Medulla oblongata (tissue), 1 donor: ENCODE measurements at regions not wholly inside any gene's neighbourhood (a gene's known extent, or its start where the extent isn't known, plus 50 kb on each side); places are given as distances from the start of the nearest gene placed in this dataset.

Experiments used
- DNase-seq: peaks from one replicate; pipeline ENCODE4 v3.0.0-alpha.2; 2015; ENCODE audit errors: extremely low spot score

GRCh38 chr5:52674815-52675545, 112.7 kb upstream of the ITGA1 start:
- DNase-seq, result no peak

DNA sequence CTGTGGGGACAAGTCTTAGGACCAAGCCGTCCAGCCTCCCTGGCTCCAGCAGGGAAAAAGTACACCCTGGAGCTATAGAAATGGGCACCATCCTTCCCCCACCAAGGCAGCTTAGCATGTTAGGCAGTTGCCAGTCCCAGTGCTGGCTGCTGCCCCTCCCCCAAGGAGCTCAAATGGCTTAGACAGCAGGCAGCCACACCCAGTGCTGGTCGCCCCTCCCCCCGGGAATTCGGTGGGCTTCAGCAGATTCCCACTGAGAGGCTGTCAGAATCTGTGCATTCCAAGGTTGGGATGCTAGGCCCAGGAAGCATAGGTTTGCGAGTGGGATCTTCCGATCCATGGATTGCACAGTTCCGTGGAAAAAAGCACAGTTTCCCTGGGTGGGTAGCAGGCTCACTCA, 105.2 kb upstream of the ITGA1 start:
- no peak for DNase-seq

DNA sequence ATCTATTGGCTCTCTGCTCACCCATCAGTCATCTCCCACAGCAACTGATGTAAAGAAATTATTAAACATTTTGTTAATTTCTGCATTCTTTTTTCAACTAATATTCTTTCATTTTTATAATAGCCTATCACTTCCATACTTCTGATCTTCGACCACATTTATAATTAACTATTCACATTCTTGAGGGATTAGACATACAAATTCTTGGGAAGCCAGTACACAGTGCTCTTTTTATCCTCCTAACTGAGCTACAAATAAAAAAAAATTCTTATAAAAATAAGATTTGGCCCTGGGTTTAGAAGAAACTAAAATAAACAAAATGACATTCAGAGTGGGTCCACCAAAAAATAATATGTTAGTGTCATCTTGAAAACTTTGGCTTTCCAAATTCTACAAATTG, 103.7 kb upstream of the ITGA1 start:
- no peak for DNase-seq

DNA sequence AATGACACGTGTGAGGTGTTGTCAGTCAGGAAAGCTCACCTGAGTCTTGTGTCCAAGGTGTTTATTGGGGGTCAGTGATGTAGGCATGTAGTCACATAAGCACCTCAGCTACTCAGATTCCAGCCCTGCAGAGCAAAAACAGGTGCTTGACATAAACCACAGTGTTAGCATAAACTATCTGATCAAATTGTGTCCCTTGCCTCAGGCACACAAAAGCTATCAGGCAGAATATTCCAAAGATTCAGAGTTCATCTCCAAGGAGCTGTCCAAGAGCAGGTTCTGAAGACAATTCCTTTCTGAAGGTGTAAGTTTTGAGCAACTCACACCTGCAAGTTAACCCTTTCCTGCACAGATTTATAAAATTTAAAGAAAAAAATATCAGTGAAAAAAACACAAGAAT, 102.2 kb upstream of the ITGA1 start:
- DNase-seq, result no peak

DNA sequence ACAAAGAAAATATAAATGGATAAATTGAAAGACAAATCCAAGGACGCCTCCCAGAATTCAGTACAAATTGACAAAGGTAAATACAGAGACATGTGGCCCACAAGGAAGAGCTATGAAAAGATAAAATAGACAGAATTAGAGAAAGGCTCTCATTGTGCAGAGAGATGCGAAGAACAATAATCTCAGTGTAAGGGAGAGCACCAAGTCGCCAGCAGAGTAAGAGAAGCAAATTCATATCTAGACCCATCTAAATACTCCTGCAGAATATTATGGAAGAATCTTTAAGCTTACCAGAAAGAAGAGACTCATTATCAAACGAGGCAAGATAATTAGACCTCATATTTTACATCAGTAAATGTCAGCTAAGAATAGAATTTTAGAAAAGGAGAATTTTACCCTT, 101.7 kb upstream of the ITGA1 start:
- no peak for DNase-seq

DNA sequence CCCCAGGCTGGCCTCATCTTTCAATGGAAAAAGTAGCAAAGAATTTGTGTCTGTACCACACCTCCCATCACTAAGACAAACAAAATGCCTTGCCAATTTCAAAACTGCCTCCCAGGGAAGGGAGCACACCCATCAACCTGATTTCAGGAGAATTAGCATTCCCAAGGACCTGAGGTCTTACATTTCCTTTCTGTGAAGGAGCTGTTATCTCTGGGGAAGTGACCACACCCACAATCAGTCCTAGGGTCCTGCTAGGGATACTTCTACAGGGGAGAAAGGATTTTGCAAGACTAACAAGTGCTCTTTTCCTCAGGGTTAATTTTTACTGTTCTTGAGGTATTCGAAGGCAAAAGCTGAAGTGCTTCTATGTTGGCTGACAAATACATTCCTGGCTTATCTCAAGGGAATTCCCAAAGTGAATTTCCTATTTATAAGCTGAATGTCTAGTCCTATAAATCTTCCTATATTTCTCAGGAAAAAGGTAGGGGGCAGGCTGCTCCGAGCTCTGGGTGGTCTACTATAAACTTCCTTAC, 97.4 kb upstream of the ITGA1 start:
- DNase-seq, result no peak

GRCh38 chr5:52692039-52692438, 95.7 kb upstream of the ITGA1 start:
- DNase-seq, result no peak

- DNase-seq, result no peak
Observed at GRCh38 chr5:52692606-52693005, 95.1 kb upstream of the ITGA1 start.

- DNase-seq, result peak; percentile 19
Observed at GRCh38 chr5:52693280-52693679, 94.4 kb upstream of the ITGA1 start.

DNA sequence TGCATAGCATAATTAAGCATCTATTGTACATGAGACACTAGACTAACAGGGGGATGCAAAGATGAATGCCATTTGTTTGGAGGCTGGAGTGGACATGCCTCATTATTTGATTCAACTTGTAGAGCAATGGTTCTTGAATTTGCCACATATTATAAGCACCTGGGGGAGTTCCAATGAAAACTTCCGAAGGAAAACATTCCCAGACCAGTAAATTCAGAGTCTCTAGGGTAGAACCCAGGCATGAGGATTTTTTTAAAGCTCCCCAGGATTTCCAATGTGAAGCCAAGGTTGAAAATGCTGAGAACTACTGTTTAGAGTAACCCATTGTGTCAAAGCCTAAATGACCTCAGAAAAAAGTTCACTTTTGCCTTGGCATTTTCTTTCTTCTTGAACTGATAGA, 93.9 kb upstream of the ITGA1 start:
- no peak for DNase-seq

DNA sequence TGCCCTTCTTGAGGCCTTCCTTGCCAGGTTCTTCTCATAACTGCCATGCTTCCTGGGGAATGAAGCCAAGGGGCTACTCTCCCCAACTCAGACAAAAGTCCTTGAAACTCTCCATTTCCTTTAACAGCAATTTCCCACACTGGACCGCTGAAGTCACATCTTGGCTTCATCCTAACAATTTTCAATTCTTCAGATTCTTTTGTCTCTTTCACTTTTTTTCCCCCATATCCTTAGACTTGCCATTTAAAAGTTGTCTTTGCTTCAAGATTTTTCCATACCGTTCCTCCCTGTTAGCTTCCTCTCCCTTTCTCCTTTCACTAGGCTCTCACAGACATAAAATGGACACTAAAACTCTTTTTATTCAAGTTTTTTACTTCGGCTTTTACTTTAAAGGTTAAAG, 93.1 kb upstream of the ITGA1 start:
- no peak for DNase-seq

DNA sequence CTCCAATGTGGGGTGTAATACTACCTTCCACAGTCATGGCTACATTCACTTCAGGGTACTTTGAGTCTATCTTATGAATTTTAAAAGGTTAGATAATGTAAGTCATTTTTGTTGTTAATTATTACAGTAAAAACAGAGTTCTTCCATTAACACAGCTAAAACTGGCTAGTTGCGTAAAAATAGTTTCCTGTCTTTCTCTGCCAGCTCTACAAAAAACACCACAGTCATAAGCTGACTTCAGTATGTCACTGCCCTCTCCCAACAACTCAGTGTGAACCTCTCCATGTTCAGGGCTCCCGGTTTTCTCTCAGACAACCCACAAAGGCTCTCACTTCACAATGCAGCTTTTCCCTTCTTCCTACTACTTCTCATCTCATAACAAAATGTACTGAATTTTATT, 84.8 kb upstream of the ITGA1 start:
- DNase-seq, result no peak

GRCh38 chr5:52703321-52703720, 84.4 kb upstream of the ITGA1 start:
- DNase-seq, result no peak

- DNase-seq, result no peak
Observed at GRCh38 chr5:52705720-52706119, 82.0 kb upstream of the ITGA1 start.

DNA sequence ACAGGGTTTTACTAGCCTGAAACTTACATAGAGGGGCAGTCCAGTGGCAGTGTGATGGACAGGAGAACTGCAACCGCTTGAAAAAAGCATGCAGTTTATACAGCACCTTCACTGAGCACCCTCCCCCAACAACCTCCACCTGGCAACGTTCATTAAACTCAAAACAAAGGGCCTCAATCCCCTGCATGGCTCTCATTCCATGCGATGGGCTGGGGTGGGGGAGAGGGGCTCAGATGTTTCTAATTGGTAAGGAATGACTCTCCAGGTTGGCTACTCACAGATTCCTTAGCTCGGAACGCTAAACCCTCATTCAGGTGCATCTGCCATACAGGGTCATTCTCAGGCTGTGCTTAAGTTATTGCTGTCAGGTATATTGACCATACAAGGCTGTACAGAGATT, 80.9 kb upstream of the ITGA1 start:
- DNase-seq, result no peak

- DNase-seq, result no peak
Observed at GRCh38 chr5:52707616-52708015, 80.1 kb upstream of the ITGA1 start.

DNA sequence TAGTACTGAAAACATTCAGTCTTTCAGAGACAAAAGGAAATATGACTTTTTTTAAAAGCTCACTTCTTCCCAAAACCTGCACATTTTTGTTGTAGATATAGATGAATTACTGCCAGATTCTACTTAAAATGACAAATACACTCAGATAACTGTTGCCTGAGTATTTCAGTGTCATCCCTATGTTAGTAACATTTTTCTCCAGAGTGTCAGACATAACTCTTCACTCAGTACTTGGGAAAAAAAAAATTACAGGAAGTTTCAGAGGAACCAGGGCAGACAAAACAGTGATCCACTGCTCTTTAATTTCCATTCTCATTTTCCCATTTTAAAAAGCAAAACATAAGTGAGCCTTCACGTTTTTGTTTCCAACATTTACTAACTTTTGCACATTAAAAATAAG, 79.3 kb upstream of the ITGA1 start:
- DNase-seq, result no peak

- DNase-seq, result no peak
Observed at GRCh38 chr5:52709167-52709925, 78.4 kb upstream of the ITGA1 start.

GRCh38 chr5:52710310-52710971, 77.3 kb upstream of the ITGA1 start:
- no peak for DNase-seq

DNA sequence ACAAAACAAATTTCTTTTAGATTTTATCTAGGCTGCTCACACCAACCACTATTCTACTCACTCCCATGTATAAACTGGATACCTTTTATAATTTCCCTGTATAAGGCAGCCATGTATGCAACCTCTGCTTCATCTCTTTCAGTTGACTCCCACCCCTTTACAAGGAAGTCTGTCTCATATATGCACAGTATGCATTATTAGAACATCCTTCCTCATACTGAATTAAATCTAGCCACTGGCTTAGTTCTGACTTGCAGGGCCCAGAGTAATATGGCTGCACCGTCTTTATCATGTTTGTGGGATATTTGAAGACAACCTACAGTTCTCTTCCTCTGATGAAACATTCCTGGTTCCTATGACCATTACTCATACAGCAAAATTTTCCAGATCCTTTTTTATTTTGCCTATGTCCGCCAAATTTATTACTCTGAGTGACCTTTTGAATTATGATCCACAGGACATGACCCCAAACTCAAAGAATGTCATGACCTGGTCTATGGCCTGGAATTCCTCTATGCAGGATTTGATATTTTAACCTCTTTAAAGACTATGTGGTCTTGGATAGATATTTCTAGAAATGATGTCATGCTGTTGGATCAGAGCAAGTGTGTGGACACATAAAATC, 76.6 kb upstream of the ITGA1 start:
- DNase-seq, result no peak

DNA sequence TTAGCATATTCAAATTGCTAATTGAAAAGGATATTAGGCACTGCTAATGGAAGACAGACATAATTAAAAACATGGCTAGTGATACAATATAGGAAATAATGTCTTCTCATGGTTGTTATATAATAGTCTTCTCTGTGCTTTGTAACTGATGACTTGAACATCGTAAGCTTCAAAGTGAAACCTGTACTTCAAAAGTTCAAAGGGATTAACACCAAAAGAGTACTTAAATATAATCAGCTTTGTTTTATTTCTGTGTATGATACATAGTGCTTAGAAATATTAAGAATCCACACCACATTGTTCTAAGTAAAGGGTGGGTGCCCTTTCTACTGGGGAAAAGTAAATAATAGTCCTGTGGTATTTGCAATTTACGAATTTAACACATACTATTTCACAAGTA, 75.4 kb upstream of the ITGA1 start:
- no peak for DNase-seq

DNA sequence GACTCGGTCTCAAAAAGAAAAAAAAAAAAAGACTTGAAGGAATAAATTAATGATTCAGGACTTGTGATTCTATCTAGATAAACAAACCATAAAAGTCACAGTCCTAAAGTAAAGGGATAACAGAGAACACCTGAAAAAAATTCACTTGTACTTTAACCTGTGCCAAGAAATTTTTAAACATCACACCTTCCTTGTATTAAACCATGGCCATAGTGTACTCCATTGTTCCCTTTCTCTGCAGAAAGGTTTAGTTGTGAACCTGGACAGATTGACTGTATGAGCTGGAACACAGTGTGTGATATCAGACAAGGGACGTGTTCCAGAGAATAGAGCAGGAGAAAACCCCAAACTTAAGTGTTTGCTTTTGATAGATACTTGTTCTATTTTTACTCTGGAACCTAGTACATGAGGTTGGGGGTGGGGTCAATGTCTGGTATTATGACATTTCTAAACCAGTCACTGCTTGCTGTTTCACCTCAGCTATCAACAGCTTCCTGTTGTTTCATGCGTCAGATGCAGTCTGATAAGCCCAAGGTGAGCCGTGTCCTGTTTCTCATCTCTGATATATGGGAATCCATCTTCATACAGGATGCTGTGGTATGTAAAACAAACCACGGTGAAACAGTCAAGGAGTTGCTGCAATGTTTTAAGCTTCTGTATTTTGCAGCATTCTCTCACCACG, 62.5 kb upstream of the ITGA1 start:
- DNase-seq, result no peak
